Neutrophil (primary cell): ENCODE measurements at regions not wholly inside any gene's neighbourhood (a gene's known extent, or its start where the extent isn't known, plus 50 kb on each side); places are given as distances from the start of the nearest gene placed in this dataset.

Experiments used
- H3K27ac ChIP-seq: fragments of 200-600 bp; sonication (generic); 2 replicates; pipeline ENCODE4 v1.5.1; 2016; ENCODE audit warnings: mild to moderate bottlenecking, moderate library complexity
- H3K27me3 ChIP-seq: fragments of 200-600 bp; sonication (generic); 2 replicates; pipeline ENCODE4 v1.6.0; 2016; ENCODE audit warnings: mild to moderate bottlenecking
- H3K36me3 ChIP-seq: fragments of 200-600 bp; sonication (generic); 2 replicates; pipeline ENCODE4 v1.5.1; 2017
- H3K4me1 ChIP-seq, 2 experiments: fragments of 200-600 bp in 1 of 2; sonication (generic) in 1 of 2; 1 replicate in 1 of 2; 2 replicates in 1 of 2; pipeline versions ENCODE4 v1.5.1 to v1.6.1; 2013 to 2016; ENCODE audit warnings: low read depth in 1 of 2, low read length in 1 of 2, mild to moderate bottlenecking in 1 of 2, moderate library complexity in 1 of 2; ENCODE audit not compliant: control insufficient read depth in 1 of 2, insufficient read depth in 1 of 2
- H3K4me3 ChIP-seq, 2 experiments: fragments of 200-600 bp in 1 of 2; sonication (generic) in 1 of 2; 1 replicate in 1 of 2; 2 replicates in 1 of 2; pipeline ENCODE4 v1.5.1; 2013 to 2016; ENCODE audit warnings: low read depth in 1 of 2, low read length in 1 of 2, mild to moderate bottlenecking in 1 of 2, moderate library complexity in 1 of 2
- H3K9me3 ChIP-seq: fragments of 200-600 bp; sonication (generic); 2 replicates; pipeline ENCODE4 v1.5.1; 2016
- TF ChIP-seq, protein P1 (sequence below): fragments of 200-600 bp; sonication (generic); IDR thresholded peaks from 2 replicates; pipeline ENCODE4 v1.5.1; 2016; ENCODE audit warnings: antibody characterized with exemption

DNA sequence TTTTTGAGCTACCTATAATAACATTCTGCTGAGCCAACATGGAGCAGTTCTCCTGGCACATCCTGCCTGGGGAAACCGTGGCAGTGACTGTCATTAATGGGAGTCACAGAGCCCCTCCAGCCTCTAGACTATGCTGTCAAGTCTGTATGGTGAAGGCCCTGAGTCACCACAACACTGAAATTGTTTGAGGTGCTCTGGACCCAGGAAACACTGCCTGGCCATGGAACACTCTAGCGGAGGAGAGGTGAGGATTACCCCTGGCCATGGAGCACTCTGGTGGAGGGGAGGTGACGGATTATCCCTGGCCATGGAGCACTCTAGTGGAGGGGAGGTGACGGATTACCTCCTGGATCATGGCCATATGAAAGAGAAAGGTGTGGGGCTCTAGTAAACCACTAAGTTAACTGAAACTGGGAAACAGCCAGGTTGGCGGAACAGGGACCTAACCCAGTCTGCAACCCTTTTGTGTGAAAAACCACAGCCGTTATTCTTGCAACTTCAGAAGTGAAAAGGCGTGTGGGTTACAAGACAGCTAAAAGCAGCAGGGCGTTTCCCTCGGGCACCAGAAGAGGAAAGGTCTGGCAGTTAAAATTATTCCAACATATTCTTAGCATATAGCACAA is 156.7 kb downstream of the KCNJ12 start:
- Histone ChIP-seq H3K36me3 (no peaks in the 10 kb centered on the region), H3K9me3 (no peaks in the 10 kb centered on the region), H3K4me1 (peaks cover 0 to 17% of the 10 kb centered on the region in 2 experiments), H3K27ac (no peak overlapping the region), H3K27me3 (peaks cover 4% of the 10 kb centered on the region), H3K4me3 (no peak overlapping the region)
- TF ChIP-seq, protein P1, sequence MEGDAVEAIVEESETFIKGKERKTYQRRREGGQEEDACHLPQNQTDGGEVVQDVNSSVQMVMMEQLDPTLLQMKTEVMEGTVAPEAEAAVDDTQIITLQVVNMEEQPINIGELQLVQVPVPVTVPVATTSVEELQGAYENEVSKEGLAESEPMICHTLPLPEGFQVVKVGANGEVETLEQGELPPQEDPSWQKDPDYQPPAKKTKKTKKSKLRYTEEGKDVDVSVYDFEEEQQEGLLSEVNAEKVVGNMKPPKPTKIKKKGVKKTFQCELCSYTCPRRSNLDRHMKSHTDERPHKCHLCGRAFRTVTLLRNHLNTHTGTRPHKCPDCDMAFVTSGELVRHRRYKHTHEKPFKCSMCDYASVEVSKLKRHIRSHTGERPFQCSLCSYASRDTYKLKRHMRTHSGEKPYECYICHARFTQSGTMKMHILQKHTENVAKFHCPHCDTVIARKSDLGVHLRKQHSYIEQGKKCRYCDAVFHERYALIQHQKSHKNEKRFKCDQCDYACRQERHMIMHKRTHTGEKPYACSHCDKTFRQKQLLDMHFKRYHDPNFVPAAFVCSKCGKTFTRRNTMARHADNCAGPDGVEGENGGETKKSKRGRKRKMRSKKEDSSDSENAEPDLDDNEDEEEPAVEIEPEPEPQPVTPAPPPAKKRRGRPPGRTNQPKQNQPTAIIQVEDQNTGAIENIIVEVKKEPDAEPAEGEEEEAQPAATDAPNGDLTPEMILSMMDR, result no peak

DNA sequence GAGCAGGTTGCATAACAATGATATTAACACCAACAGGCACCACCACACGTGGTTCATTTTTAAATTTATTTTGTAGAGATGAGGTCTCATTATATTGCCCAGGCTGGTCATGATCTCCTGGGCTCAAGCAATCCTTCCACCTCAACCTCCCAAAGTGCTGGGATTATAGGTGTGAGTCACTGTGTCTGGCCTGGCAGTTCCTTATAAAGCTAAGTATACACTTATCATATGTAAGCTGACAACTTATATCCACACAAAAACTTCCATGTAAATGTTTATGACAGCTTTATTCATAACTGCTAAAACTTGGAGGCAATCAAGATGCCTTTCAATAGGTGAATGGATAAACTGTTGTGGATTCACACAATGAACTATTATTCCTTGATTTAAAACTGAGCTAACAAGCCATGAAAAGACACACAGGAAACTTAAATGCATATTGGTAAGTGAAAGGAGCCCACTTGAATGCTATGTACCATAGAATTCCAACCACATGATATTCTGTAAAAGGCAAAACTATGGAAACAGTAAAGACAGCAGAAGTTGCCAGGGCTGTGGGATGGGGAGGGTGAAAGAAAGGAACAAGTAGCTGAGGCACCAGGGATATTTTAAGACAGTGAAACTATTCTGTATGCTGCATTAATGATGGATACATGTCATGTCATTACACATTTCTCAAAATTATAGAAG is 156.5 kb upstream of the KCNJ18 start:
- Histone ChIP-seq H3K4me3 (no peak overlapping the region), H3K27ac (no peak overlapping the region), H3K4me1 (peaks cover 0 to 17% of the 10 kb centered on the region in 2 experiments), H3K27me3 (no peaks in the 10 kb centered on the region), H3K36me3 (no peaks in the 10 kb centered on the region), H3K9me3 (no peaks in the 10 kb centered on the region)
- TF ChIP-seq, protein P1, result no peak

DNA sequence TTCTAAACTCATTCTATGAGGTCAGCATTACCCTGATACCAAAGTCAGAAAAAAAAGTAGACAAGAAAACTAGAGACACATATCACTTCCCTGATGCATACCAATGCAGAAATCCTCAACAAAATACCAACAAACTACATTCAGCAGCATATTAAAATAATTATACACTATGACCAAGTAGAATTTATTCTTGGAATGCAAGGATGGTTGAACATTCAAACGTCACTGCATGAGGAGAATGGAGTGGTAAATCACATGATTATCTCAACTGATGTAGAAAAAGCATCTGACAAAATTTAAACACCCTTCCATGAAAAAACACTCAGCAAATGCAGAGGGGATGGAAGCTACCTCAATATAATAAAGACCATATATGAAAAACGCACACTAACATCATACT is 155.0 kb upstream of the KCNJ18 start:
- TF ChIP-seq, protein P1, result no peak
- H3K4me3 ChIP-seq, result no peak overlapping the region
- no peak overlapping the region for H3K27ac ChIP-seq

DNA sequence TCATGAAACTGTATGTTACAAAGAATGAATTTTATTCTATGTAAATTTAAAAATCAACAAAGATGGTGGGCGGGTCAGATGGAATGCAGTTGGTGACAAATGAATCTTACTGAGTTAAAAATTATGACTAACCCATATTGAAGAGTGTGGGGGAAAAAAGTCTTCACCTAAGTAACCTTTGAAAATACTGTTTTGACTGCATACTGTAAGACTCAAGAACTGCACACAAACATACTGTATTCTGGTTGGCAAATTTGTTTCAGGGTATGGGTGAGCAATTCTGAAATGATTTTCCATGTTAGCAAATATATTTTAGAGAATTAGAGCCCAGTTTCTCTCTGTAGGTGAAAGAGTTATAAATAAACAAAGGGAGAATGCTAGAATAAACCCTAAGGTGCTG is 153.7 kb upstream of the KCNJ18 start:
- Histone ChIP-seq H3K36me3 (no peaks in the 10 kb centered on the region), H3K27ac (no peak overlapping the region), H3K27me3 (no peaks in the 10 kb centered on the region), H3K9me3 (no peaks in the 10 kb centered on the region), H3K4me3 (no peak overlapping the region), H3K4me1 (peaks cover 0 to 9% of the 10 kb centered on the region in 2 experiments)
- TF ChIP-seq, protein P1, result no peak

More for the DNA sequence above, 155.0 kb upstream of the KCNJ18 start:
- Histone ChIP-seq H3K36me3 (no peaks in the 10 kb centered on the region), H3K9me3 (no peaks in the 10 kb centered on the region), H3K4me1 (peaks cover 0 to 15% of the 10 kb centered on the region in 2 experiments), H3K27me3 (no peaks in the 10 kb centered on the region)

DNA sequence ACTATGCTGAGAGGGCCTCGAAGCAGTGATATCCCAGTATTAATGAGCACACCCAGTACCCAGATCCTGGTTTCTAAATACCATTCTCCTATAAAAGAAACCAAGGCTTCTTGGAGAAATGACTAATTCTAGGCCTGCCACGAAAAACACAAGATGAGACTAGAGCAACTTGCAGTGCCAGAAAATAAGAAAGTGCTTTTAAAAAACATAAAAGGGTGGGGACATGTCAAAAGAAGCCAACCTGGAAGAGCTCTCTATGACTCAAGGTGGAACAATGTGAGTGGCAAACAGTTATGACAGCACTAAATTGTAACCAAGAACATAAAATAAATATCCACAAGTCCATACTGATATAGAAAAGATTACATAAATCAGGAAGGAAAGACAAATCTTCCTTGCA is 153.2 kb upstream of the KCNJ18 start:
- TF ChIP-seq, protein P1, result no peak
- Histone ChIP-seq H3K27ac (no peak overlapping the region), H3K36me3 (no peaks in the 10 kb centered on the region), H3K27me3 (no peaks in the 10 kb centered on the region), H3K4me1 (peaks cover 0 to 7% of the 10 kb centered on the region in 2 experiments), H3K4me3 (no peak overlapping the region), H3K9me3 (no peaks in the 10 kb centered on the region)
